GM23338 (cell line): ENCODE measurements at regions not wholly inside any gene's neighbourhood (a gene's known extent, or its start where the extent isn't known, plus 50 kb on each side); places are given as distances from the start of the nearest gene placed in this dataset.

ENCODE experiments used
- ATAC-seq: fragments of 200-7000 bp; cut with Tn5 transposase; 3 replicates; pipeline ENCODE4 v1.9.1; 2020
- DNase-seq: peaks from one replicate; pipeline ENCODE4 v3.0.0-alpha.2; 2015; ENCODE audit warnings: low spot score
- H2AFZ ChIP-seq: fragments of 200-600 bp; sonication (generic); 2 replicates; pipeline ENCODE4 v1.8.0; 2016; ENCODE audit warnings: antibody characterized with exemption, mild to moderate bottlenecking, moderate library complexity
- H3F3A ChIP-seq: fragments of 200-600 bp; sonication (generic); replicated peaks from 2 replicates; pipeline ENCODE4 v1.8.0; 2017; ENCODE audit warnings: antibody characterized with exemption, mixed run types, low read depth
- H3K27ac ChIP-seq: fragments of 200-600 bp; sonication (generic); 2 replicates; pipeline ENCODE4 v1.6.1; 2016; ENCODE audit warnings: low read depth
- H3K27me3 ChIP-seq: fragments of 200-600 bp; sonication (generic); 2 replicates; pipeline ENCODE4 v1.8.0; 2016; ENCODE audit warnings: mild to moderate bottlenecking, mixed run types, moderate library complexity; ENCODE audit not compliant: insufficient read depth
- H3K36me3 ChIP-seq: fragments of 200-600 bp; sonication (generic); 2 replicates; pipeline ENCODE4 v1.8.0; 2016; ENCODE audit warnings: mild to moderate bottlenecking; ENCODE audit not compliant: insufficient read depth
- H3K4me1 ChIP-seq: fragments of 200-600 bp; sonication (generic); 2 replicates; pipeline ENCODE4 v1.8.0; 2016; ENCODE audit warnings: mild to moderate bottlenecking, moderate library complexity; ENCODE audit not compliant: insufficient read depth
- H3K4me2 ChIP-seq: fragments of 200-600 bp; sonication (generic); 2 replicates; pipeline ENCODE4 v1.7.1; 2017; ENCODE audit warnings: mixed run types
- H3K4me3 ChIP-seq: fragments of 200-600 bp; sonication (generic); 2 replicates; pipeline ENCODE4 v1.6.1; 2016; ENCODE audit warnings: mixed run types
- H3K79me2 ChIP-seq: fragments of 200-600 bp; sonication (generic); replicated peaks from 2 replicates; pipeline ENCODE4 v1.8.0; 2017; ENCODE audit warnings: mild to moderate bottlenecking; ENCODE audit not compliant: insufficient read depth
- H3K9me2 ChIP-seq: fragments of 200-600 bp; sonication (generic); 2 replicates; pipeline ENCODE4 v1.8.0; 2017; ENCODE audit not compliant: insufficient read depth
- H4K20me1 ChIP-seq: fragments of 200-600 bp; sonication (generic); replicated peaks from 2 replicates; pipeline ENCODE4 v1.8.0; 2017; ENCODE audit warnings: mild to moderate bottlenecking; ENCODE audit not compliant: insufficient read depth
- H3K27ac Mint-ChIP-seq: 2 replicates; pipeline ENCODE4 v1.8.0; 2020; ENCODE audit warnings: inconsistent platforms, mild to moderate bottlenecking, moderate library complexity, mixed read lengths
- H3K27me3 Mint-ChIP-seq: 3 replicates; pipeline ENCODE4 v1.8.0; 2022; ENCODE audit warnings: low read depth, mild to moderate bottlenecking, moderate library complexity, mixed read lengths, inconsistent platforms; ENCODE audit not compliant: insufficient read depth, poor library complexity
- H3K36me3 Mint-ChIP-seq: 3 replicates; pipeline ENCODE4 v1.8.0; 2021; ENCODE audit warnings: low read depth, mild to moderate bottlenecking, inconsistent platforms, moderate library complexity, mixed read lengths
- H3K4me1 Mint-ChIP-seq: 3 replicates; pipeline ENCODE4 v1.8.0; 2020; ENCODE audit warnings: mild to moderate bottlenecking, inconsistent platforms, mixed read lengths
- H3K4me3 Mint-ChIP-seq: 3 replicates; pipeline ENCODE4 v1.8.0; 2021; ENCODE audit warnings: moderate library complexity, mild to moderate bottlenecking, inconsistent platforms, mixed read lengths
- H3K9me3 Mint-ChIP-seq: 3 replicates; pipeline ENCODE4 v1.8.0; 2020; ENCODE audit warnings: moderate library complexity, mild to moderate bottlenecking, inconsistent platforms, mixed read lengths
- CREB1 ChIP-seq: fragments of 250-450 bp; sonication (Bioruptor Pico); IDR thresholded peaks from 2 replicates; pipeline ENCODE4 v1.5.0; 2020; ENCODE audit warnings: low read depth, mild to moderate bottlenecking, moderate library complexity
- ETS1 ChIP-seq: IDR thresholded peaks from 2 replicates; pipeline ENCODE4 v1.6.1; 2016; ENCODE audit warnings: antibody characterized with exemption
- JUNB ChIP-seq: IDR thresholded peaks from one replicate; pipeline ENCODE4 v1.6.1; 2016; ENCODE audit warnings: antibody characterized with exemption; ENCODE audit not compliant: unreplicated experiment
- NANOG ChIP-seq: IDR thresholded peaks from 2 replicates; pipeline ENCODE4 v1.6.1; 2016; ENCODE audit warnings: antibody characterized with exemption, borderline replicate concordance
- POLR2AphosphoS5 ChIP-seq: IDR thresholded peaks from 2 replicates; pipeline ENCODE4 v1.6.1; 2016; ENCODE audit warnings: antibody characterized with exemption, low read depth
- STAT1 ChIP-seq: IDR thresholded peaks from one replicate; pipeline ENCODE4 v1.6.1; 2016; ENCODE audit warnings: antibody characterized with exemption; ENCODE audit not compliant: unreplicated experiment
- ZNF331 ChIP-seq: fragments of 250-450 bp; sonication (Bioruptor Pico); IDR thresholded peaks from 2 replicates; pipeline ENCODE4 v1.5.0; 2020; ENCODE audit warnings: low read depth, mild to moderate bottlenecking, moderate library complexity
- ZNF462 ChIP-seq: fragments of 250-450 bp; sonication (Bioruptor Pico); IDR thresholded peaks from 2 replicates; pipeline ENCODE4 v1.5.0; 2020; ENCODE audit warnings: mild to moderate bottlenecking, moderate library complexity

GRCh38 chr16:86026171-86026910 lies 127.4 kb downstream of the IRF8 start:
- Histone ChIP-seq H3K4me3 (no peak overlapping the region), H3F3A (no peaks in the 10 kb centered on the region), H3K4me2 (no peak overlapping the region), H4K20me1 (no peaks in the 10 kb centered on the region), H3K36me3 (no peaks in the 10 kb centered on the region), H3K9me2 (no peaks in the 10 kb centered on the region), H3K27me3 (no peaks in the 10 kb centered on the region), H3K4me1 (no peaks in the 10 kb centered on the region), H2AFZ (no peak overlapping the region), H3K79me2 (no peaks in the 10 kb centered on the region), H3K27ac (no peak overlapping the region)
- no peak for TF ChIP-seq JUNB
- no peak for TF ChIP-seq CREB1
- no peak for TF ChIP-seq ZNF331 (CRISPR knock-in tag)
- no peak for TF ChIP-seq ZNF462 (CRISPR knock-in tag)
- no peak for TF ChIP-seq POLR2AphosphoS5
- TF ChIP-seq NANOG = no peak
- TF ChIP-seq STAT1 = no peak
- no peak for TF ChIP-seq ETS1
- Mint-ChIP-seq H3K4me3 (no peak overlapping the region), H3K27me3 (peaks cover 8% of the 10 kb centered on the region), H3K36me3 (0 out of 3 replicates have a peak, but pooled peaks cover 4% of the 10 kb centered on the region), H3K27ac (no peak overlapping the region), H3K4me1 (no peaks in the 10 kb centered on the region), H3K9me3 (peaks cover 16% of the 10 kb centered on the region; the same call in 2 of the 3 replicates)
- DNase-seq = no peak
- no peak for ATAC-seq
